ENCODE measurements at regions not wholly inside any gene's neighbourhood (a gene's known extent, or its start where the extent isn't known, plus 50 kb on each side); places are given as distances from the start of the nearest gene placed in this dataset.

DNA sequence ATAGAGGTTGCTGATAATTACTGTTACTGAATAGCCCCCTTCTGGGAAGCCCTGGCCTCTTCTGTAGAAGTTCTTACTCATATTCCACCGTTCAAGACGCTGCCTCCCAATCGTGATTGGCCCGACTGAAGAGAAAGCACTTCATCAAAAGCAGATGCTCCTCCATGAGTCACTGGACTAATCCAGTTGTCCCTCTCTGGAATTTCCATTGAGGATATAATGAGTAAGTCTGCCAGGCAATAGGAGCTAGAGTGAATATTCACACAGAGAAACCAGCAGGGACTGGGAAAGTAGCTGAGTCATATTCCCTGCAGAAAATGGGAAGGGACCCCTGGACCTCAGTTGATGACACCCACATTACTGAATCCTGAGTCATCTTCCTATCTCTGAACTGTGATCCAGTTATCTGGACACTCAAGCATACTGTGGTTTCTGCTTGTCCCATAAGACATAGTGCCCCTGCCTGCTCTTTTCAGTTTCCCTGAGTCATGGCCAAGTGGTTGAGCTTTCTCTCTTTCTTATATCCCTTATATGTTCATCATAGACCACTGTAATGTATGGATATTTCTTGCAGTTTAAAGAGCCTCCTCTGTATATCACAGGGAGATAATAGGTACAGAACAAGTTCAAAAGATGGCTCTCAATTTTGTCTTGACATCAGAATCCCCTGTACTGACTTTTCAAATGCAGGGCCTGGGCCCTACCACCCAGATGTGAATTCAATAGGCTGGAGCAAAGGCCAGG is 151.2 kb upstream of the CDIN1 start (continued):
- TF ChIP-seq SOX6 (IDR thresholded peaks at IDR 0.05) (peak; percentile 92), RFX5 (IDR thresholded peaks at IDR 0.05; ENCODE audit: low read depth, low read length) (no peak), RBM39 (optimal IDR thresholded peaks at IDR 0.05; ENCODE audit: low read depth, low read length) (no peak), NR4A1 (CRISPR knock-in tag; IDR thresholded peaks at IDR 0.05) (no peak), NR4A1 (tag; IDR thresholded peaks at IDR 0.05) (no peak), RHOXF2B (CRISPR knock-in tag; conservative IDR thresholded peaks at IDR 0.05) (no peak), MCM5 (IDR thresholded peaks at IDR 0.05; ENCODE audit: low read depth) (no peak), ERF (CRISPR knock-in tag; IDR thresholded peaks at IDR 0.05) (no peak), RAD21 (CRISPR knock-in tag; conservative IDR thresholded peaks at IDR 0.05 in 1 of 2, IDR thresholded peaks at IDR 0.05 in 1 of 2) (no peak; a peak in 1 of 4 replicates), MYNN (IDR thresholded peaks at IDR 0.05) (0 out of 2 replicates have a peak, but pooled peaks have one; percentile 44), MYNN (CRISPR knock-in tag; IDR thresholded peaks at IDR 0.05) (no peak), ARID4B (CRISPR knock-in tag; IDR thresholded peaks at IDR 0.05) (no peak), ZKSCAN8 (CRISPR knock-in tag; IDR thresholded peaks at IDR 0.05) (peak; percentile 76; the same call in 1 of the 2 replicates), SAP30 (IDR thresholded peaks at IDR 0.05; ENCODE audit: borderline replicate concordance, insufficient read depth, low read depth, low read length, poor library complexity, severe bottlenecking) (no peak)
- TF ChIP-seq, protein P1, sequence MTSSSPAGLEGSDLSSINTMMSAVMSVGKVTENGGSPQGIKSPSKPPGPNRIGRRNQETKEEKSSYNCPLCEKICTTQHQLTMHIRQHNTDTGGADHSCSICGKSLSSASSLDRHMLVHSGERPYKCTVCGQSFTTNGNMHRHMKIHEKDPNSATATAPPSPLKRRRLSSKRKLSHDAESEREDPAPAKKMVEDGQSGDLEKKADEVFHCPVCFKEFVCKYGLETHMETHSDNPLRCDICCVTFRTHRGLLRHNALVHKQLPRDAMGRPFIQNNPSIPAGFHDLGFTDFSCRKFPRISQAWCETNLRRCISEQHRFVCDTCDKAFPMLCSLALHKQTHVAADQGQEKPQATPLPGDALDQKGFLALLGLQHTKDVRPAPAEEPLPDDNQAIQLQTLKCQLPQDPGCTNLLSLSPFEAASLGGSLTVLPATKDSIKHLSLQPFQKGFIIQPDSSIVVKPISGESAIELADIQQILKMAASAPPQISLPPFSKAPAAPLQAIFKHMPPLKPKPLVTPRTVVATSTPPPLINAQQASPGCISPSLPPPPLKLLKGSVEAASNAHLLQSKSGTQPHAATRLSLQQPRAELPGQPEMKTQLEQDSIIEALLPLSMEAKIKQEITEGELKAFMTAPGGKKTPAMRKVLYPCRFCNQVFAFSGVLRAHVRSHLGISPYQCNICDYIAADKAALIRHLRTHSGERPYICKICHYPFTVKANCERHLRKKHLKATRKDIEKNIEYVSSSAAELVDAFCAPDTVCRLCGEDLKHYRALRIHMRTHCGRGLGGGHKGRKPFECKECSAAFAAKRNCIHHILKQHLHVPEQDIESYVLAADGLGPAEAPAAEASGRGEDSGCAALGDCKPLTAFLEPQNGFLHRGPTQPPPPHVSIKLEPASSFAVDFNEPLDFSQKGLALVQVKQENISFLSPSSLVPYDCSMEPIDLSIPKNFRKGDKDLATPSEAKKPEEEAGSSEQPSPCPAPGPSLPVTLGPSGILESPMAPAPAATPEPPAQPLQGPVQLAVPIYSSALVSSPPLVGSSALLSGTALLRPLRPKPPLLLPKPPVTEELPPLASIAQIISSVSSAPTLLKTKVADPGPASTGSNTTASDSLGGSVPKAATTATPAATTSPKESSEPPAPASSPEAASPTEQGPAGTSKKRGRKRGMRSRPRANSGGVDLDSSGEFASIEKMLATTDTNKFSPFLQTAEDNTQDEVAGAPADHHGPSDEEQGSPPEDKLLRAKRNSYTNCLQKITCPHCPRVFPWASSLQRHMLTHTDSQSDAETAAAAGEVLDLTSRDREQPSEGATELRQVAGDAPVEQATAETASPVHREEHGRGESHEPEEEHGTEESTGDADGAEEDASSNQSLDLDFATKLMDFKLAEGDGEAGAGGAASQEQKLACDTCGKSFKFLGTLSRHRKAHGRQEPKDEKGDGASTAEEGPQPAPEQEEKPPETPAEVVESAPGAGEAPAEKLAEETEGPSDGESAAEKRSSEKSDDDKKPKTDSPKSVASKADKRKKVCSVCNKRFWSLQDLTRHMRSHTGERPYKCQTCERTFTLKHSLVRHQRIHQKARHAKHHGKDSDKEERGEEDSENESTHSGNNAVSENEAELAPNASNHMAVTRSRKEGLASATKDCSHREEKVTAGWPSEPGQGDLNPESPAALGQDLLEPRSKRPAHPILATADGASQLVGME (CRISPR knock-in tag; IDR thresholded peaks at IDR 0.05), result no peak
